A673 (cell line): ENCODE measurements at regions not wholly inside any gene's neighbourhood (a gene's known extent, or its start where the extent isn't known, plus 50 kb on each side); places are given as distances from the start of the nearest gene placed in this dataset.

Experiments
- BruUV-seq: library from RNA; stranded (reverse); fragments of 400-500 nt; replicated peaks from 2 replicates; lab custom pipeline; 2021; lab: Mats Ljungman, UMichigan
- CTCF ChIA-PET: fragments of 300-600 bp; sonication (Branson Sonifier 250); formaldehyde crosslinking; loops from one replicate; lab custom pipeline; 2022; ENCODE audit warnings: antibody characterized with exemption; lab: Charles Lee
- POLR2A ChIA-PET: fragments of 300-600 bp; sonication (Branson Sonifier 250); formaldehyde crosslinking; loops from one replicate; lab custom pipeline; 2022; ENCODE audit warnings: antibody characterized with exemption; ENCODE audit not compliant: low non-redundant PET; lab: Charles Lee
- DNase-seq: peaks from one replicate; pipeline ENCODE4 v3.0.0-alpha.2; 2015; ENCODE audit warnings: low spot score
- H3K27ac ChIP-seq: fragments of 200-600 bp; sonication (generic); 2 replicates; pipeline ENCODE4 v1.5.1; 2016; ENCODE audit warnings: mixed run types, low read depth, mild to moderate bottlenecking, mixed read lengths, antibody characterized with exemption, low read length; ENCODE audit not compliant: poor library complexity, severe bottlenecking
- H3K27me3 ChIP-seq: fragments of 200-600 bp; sonication (generic); replicated peaks from 2 replicates; pipeline ENCODE4 v1.6.1; 2017; ENCODE audit warnings: mixed run types, low read depth, mild to moderate bottlenecking, mixed read lengths, antibody characterized with exemption, low read length; ENCODE audit not compliant: insufficient read depth, poor library complexity
- H3K36me3 ChIP-seq: fragments of 200-600 bp; sonication (generic); 2 replicates; pipeline ENCODE4 v1.6.1; 2016; ENCODE audit warnings: mixed run types, mild to moderate bottlenecking, mixed read lengths, antibody characterized with exemption, low read length; ENCODE audit not compliant: insufficient read depth, poor library complexity, severe bottlenecking
- H3K4me1 ChIP-seq: fragments of 200-600 bp; sonication (generic); 2 replicates; pipeline ENCODE4 v1.6.1; 2017; ENCODE audit warnings: mixed run types, mild to moderate bottlenecking, mixed read lengths, antibody characterized with exemption, low read length; ENCODE audit not compliant: insufficient read depth, poor library complexity, severe bottlenecking
- H3K4me3 ChIP-seq: fragments of 200-600 bp; sonication (generic); 2 replicates; pipeline ENCODE4 v1.5.1; 2016; ENCODE audit warnings: low read depth, mixed run types, mild to moderate bottlenecking, mixed read lengths, low read length; ENCODE audit not compliant: poor library complexity, severe bottlenecking
- H3K9me3 ChIP-seq: fragments of 200-600 bp; sonication (generic); 2 replicates; pipeline ENCODE4 v1.6.1; 2016; ENCODE audit warnings: mixed run types, low read depth, mild to moderate bottlenecking, mixed read lengths, antibody characterized with exemption, low read length; ENCODE audit not compliant: poor library complexity, severe bottlenecking
- CTCF ChIP-seq: fragments of 300-800, 200-600 bp; sonication (generic); conservative IDR thresholded peaks from 2 replicates; pipeline ENCODE4 v1.5.1; 2017; ENCODE audit warnings: low read depth, mild to moderate bottlenecking, antibody characterized with exemption, low read length, moderate library complexity, mixed read lengths
- EZH2 ChIP-seq: fragments of 200-600 bp; sonication (generic); IDR thresholded peaks from 2 replicates; pipeline ENCODE4 v1.6.1; 2017; ENCODE audit warnings: borderline replicate concordance, low read depth, mild to moderate bottlenecking, mixed read lengths, antibody characterized with exemption, low read length; ENCODE audit not compliant: poor library complexity, severe bottlenecking
- intact Hi-C: fragments of 100-400 bp; cut with micrococcal nuclease; formaldehyde crosslinking; loops from one replicate; pipeline ENCODE4 v1.10.0; 2022; ENCODE audit not compliant: unreplicated experiment

- DNase-seq, result no peak
- no peaks in the 10 kb centered on the region for H3K4me1 ChIP-seq
- H3K9me3 ChIP-seq, result peaks cover 3% of the 10 kb centered on the region
- TF ChIP-seq CTCF, result no peak
- TF ChIP-seq EZH2, result no peak
- no peaks in the 10 kb centered on the region for H3K27me3 ChIP-seq
- ChIA-PET CTCF (no interaction called here), POLR2A (no interaction called here)
- no TSS peak for BruUV-seq
- no peak overlapping the region for H3K4me3 ChIP-seq
- intact Hi-C loops, result no loop called here
- no peaks in the 10 kb centered on the region for H3K36me3 ChIP-seq
- no peak overlapping the region for H3K27ac ChIP-seq
These were observed 590.9 kb upstream of the SEL1L start for GRCh38 chr14:82124511-82124910.

GRCh38 chr14:82126006-82126405 is 592.4 kb upstream of the SEL1L start:
- BruUV-seq, result no TSS peak
- ChIA-PET POLR2A (no interaction called here), CTCF (no interaction called here)
- DNase-seq, result no peak
- Histone ChIP-seq H3K27me3 (no peaks in the 10 kb centered on the region), H3K9me3 (peaks cover 3% of the 10 kb centered on the region), H3K4me1 (no peaks in the 10 kb centered on the region), H3K27ac (no peak overlapping the region), H3K36me3 (no peaks in the 10 kb centered on the region), H3K4me3 (no peak overlapping the region)
- intact Hi-C loops, result no loop called here
- no peak for TF ChIP-seq EZH2
- no peak for TF ChIP-seq CTCF

- intact Hi-C loops, result no loop called here
These were observed 600.8 kb upstream of the SEL1L start for GRCh38 chr14:82134411-82134810.

More at GRCh38 chr14:82134411-82134810, 600.8 kb upstream of the SEL1L start:
- H3K27ac ChIP-seq, result no peak overlapping the region
- DNase-seq, result no peak
- TF ChIP-seq EZH2 (no peak), CTCF (no peak)
- ChIA-PET CTCF (no interaction called here), POLR2A (no interaction called here)
- H3K4me3 ChIP-seq, result no peak overlapping the region
- H3K27me3 ChIP-seq, result no peaks in the 10 kb centered on the region
- no peaks in the 10 kb centered on the region for H3K4me1 ChIP-seq
- BruUV-seq, result no TSS peak
- H3K9me3 ChIP-seq, result no peaks in the 10 kb centered on the region
- H3K36me3 ChIP-seq, result no peaks in the 10 kb centered on the region
